ENCODE measurements at regions not wholly inside any gene's neighbourhood (a gene's known extent, or its start where the extent isn't known, plus 50 kb on each side); places are given as distances from the start of the nearest gene placed in this dataset.

DNA sequence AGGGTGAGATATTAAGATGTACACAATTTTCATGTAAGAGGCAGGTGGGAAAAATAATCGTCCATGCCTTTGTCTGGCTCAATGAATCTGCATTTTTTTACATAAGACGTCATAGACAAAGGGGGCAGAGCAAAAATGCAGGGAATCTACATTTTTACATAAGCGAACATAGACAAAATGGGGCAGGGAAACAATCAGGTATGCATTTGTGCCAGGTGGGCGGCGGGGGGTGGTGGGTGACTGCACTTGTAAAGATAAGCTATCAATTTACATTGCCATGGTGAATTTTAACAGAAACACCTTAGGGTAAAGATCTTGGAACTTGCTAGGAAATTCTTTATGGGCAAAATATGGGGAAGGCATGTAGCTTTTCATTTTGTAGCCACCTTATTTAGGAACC is 96.3 kb upstream of the CES5A start:
- CTCF ChIA-PET: no interaction called here
- Histone ChIP-seq H3K9me3 (ENCODE audit: low read length) (no peaks in the 10 kb centered on the region), H3K79me2 (ENCODE audit: low read length) (no peaks in the 10 kb centered on the region), H3K4me3 (ENCODE audit: low read length) (no peak overlapping the region), H2AFZ (ENCODE audit: low read length) (no peak overlapping the region), H3K9ac (ENCODE audit: low read length) (no peak overlapping the region), H3K27ac (ENCODE audit: low read length) (no peak overlapping the region), H3K27me3 (ENCODE audit: low read length) (no peaks in the 10 kb centered on the region), H4K20me1 (ENCODE audit: low read length) (no peaks in the 10 kb centered on the region), H3F3A (ENCODE audit: low read length, unreplicated experiment) (no peaks in the 10 kb centered on the region), H3K9me2 (replicated peaks; ENCODE audit: low read length) (no peaks in the 10 kb centered on the region), H3K36me3 (ENCODE audit: low read depth, low read length) (no peaks in the 10 kb centered on the region), H3K4me2 (ENCODE audit: low read length) (no peak overlapping the region), H3K4me1 (ENCODE audit: insufficient read depth, low read length) (no peaks in the 10 kb centered on the region)
- intact Hi-C loops (cut with micrococcal nuclease): no loop called here
- ATAC-seq (no peak), DNase-seq (no peak)
- no TSS peak for BruUV-seq (replicated peaks)
- TF ChIP-seq CTCF (conservative IDR thresholded peaks at IDR 0.05; ENCODE audit: low read depth, low read length): no peak
- no peak for TF ChIP-seq EZH2 (IDR thresholded peaks at IDR 0.05; ENCODE audit: low read length, unreplicated experiment)
- TF ChIP-seq EZH2phosphoT487 (IDR thresholded peaks at IDR 0.05; ENCODE audit: borderline replicate concordance, low read length): no peak
- POLR2A ChIA-PET (ENCODE audit: unreplicated experiment): no interaction called here

- intact Hi-C loops (cut with micrococcal nuclease): no loop called here
- Histone ChIP-seq H3K27ac (ENCODE audit: low read length) (no peak overlapping the region), H3K9me2 (replicated peaks; ENCODE audit: low read length) (no peaks in the 10 kb centered on the region), H2AFZ (ENCODE audit: low read length) (no peak overlapping the region), H3K9ac (ENCODE audit: low read length) (no peak overlapping the region), H3K4me3 (ENCODE audit: low read length) (no peak overlapping the region), H3K27me3 (ENCODE audit: low read length) (no peaks in the 10 kb centered on the region), H3K36me3 (ENCODE audit: low read depth, low read length) (no peaks in the 10 kb centered on the region), H4K20me1 (ENCODE audit: low read length) (no peaks in the 10 kb centered on the region), H3K9me3 (ENCODE audit: low read length) (no peaks in the 10 kb centered on the region), H3K4me2 (ENCODE audit: low read length) (no peak overlapping the region), H3K4me1 (ENCODE audit: insufficient read depth, low read length) (no peaks in the 10 kb centered on the region), H3K79me2 (ENCODE audit: low read length) (no peaks in the 10 kb centered on the region), H3F3A (ENCODE audit: low read length, unreplicated experiment) (no peaks in the 10 kb centered on the region)
- BruUV-seq (replicated peaks): no TSS peak
- no peak for DNase-seq
- TF ChIP-seq EZH2phosphoT487 (IDR thresholded peaks at IDR 0.05; ENCODE audit: borderline replicate concordance, low read length) (no peak), EZH2 (IDR thresholded peaks at IDR 0.05; ENCODE audit: low read length, unreplicated experiment) (no peak), CTCF (conservative IDR thresholded peaks at IDR 0.05; ENCODE audit: low read depth, low read length) (no peak)
- ChIA-PET CTCF (no interaction called here), POLR2A (ENCODE audit: unreplicated experiment) (no interaction called here)
- ATAC-seq: no peak
Observed at GRCh38 chr16:55968221-55968620, 93.0 kb upstream of the CES5A start.

DNA sequence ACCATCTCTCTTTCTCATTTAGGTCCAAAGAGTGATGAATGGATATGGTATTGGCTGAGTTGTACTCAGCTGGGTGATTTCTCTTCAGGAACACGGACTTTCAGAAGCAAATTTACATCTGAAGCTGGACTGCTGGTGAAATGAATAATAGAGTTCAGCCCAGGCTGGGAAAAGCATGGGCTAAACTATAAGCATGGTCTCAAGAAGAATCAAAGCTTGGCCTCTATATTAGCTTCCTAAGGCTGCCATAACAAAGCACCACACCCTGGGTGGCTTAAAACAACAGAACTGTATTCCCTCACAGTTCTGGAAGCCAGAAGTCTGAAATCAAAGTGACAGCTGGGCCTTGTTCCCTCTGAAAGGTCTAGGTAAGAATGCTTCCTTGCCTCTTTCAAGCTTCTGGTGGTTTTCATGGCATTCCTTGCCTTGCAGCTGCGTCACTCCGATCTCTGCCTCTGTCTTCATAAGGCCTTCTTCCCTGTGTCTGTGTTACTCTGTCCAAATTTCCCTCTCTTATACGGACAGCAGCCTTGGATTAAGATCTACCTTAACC is 89.8 kb upstream of the CES5A start:
- H3K79me2 ChIP-seq (ENCODE audit: low read length): no peaks in the 10 kb centered on the region
- no peak overlapping the region for H3K4me2 ChIP-seq (ENCODE audit: low read length)
- ChIA-PET POLR2A (ENCODE audit: unreplicated experiment) (no interaction called here), CTCF (no interaction called here)
- no peaks in the 10 kb centered on the region for H3K36me3 ChIP-seq (ENCODE audit: low read depth, low read length)
- no peak overlapping the region for H3K4me3 ChIP-seq (ENCODE audit: low read length)
- BruUV-seq (replicated peaks): no TSS peak
- DNase-seq: no peak
- H3K4me1 ChIP-seq (ENCODE audit: insufficient read depth, low read length): no peaks in the 10 kb centered on the region
- H3K9me2 ChIP-seq (replicated peaks; ENCODE audit: low read length): no peaks in the 10 kb centered on the region
- no peaks in the 10 kb centered on the region for H3K9me3 ChIP-seq (ENCODE audit: low read length)
- TF ChIP-seq EZH2 (IDR thresholded peaks at IDR 0.05; ENCODE audit: low read length, unreplicated experiment) (no peak), EZH2phosphoT487 (IDR thresholded peaks at IDR 0.05; ENCODE audit: borderline replicate concordance, low read length) (no peak), CTCF (conservative IDR thresholded peaks at IDR 0.05; ENCODE audit: low read depth, low read length) (no peak)
- H4K20me1 ChIP-seq (ENCODE audit: low read length): no peaks in the 10 kb centered on the region
- no peak overlapping the region for H3K9ac ChIP-seq (ENCODE audit: low read length)
- H3K27ac ChIP-seq (ENCODE audit: low read length): no peak overlapping the region
- no peak overlapping the region for H2AFZ ChIP-seq (ENCODE audit: low read length)
- ATAC-seq: no peak
- H3K27me3 ChIP-seq (ENCODE audit: low read length): no peaks in the 10 kb centered on the region
- intact Hi-C loops (cut with micrococcal nuclease): no loop called here
- H3F3A ChIP-seq (ENCODE audit: low read length, unreplicated experiment): no peaks in the 10 kb centered on the region

All from PC-3 (cell line).